HEK293T (cell line): ENCODE measurements at regions not wholly inside any gene's neighbourhood (a gene's known extent, or its start where the extent isn't known, plus 50 kb on each side); places are given as distances from the start of the nearest gene placed in this dataset.

Experiments used
- BHLHE40 ChIP-seq: fragments of 450-650 bp; IDR thresholded peaks from 2 replicates; pipeline ENCODE4 v1.6.1; 2016; ENCODE audit warnings: mild to moderate bottlenecking, moderate library complexity, borderline replicate concordance
- FOXM1 ChIP-seq: fragments of 450-650 bp; IDR thresholded peaks from 2 replicates; pipeline ENCODE4 v1.6.1; 2017; ENCODE audit warnings: mild to moderate bottlenecking, borderline replicate concordance
- SP1 ChIP-seq: fragments of 450-650 bp; IDR thresholded peaks from 2 replicates; pipeline ENCODE4 v1.6.1; 2017
- SUZ12 ChIP-seq: fragments of 450-650 bp; IDR thresholded peaks from 2 replicates; pipeline ENCODE4 v1.6.1; 2016; ENCODE audit warnings: mild to moderate bottlenecking

- TF ChIP-seq FOXM1, result no peak
- no peak for TF ChIP-seq BHLHE40
- no peak for TF ChIP-seq SUZ12
- TF ChIP-seq SP1, result no peak
These were observed 300.2 kb downstream of the MAP2K6 start for GRCh38 chr17:69714669-69715068.
